DOHH2 (cell line): ENCODE measurements at regions not wholly inside any gene's neighbourhood (a gene's known extent, or its start where the extent isn't known, plus 50 kb on each side); places are given as distances from the start of the nearest gene placed in this dataset.

Source experiments
- EZH2phosphoT487 ChIP-seq: fragments of 200-600 bp; sonication (generic); IDR thresholded peaks from 2 replicates; pipeline ENCODE4 v1.6.1; 2017; ENCODE audit warnings: borderline replicate concordance, mild to moderate bottlenecking, antibody characterized with exemption, low read length, moderate library complexity, mixed read lengths
- TF ChIP-seq, protein P1 (sequence below): fragments of 200-600 bp; sonication (generic); IDR thresholded peaks from one replicate; pipeline ENCODE4 v1.5.1; 2014; ENCODE audit warnings: antibody characterized with exemption, mild to moderate bottlenecking, low read depth, low read length; ENCODE audit not compliant: poor library complexity, severe bottlenecking

- TF ChIP-seq, protein P1, sequence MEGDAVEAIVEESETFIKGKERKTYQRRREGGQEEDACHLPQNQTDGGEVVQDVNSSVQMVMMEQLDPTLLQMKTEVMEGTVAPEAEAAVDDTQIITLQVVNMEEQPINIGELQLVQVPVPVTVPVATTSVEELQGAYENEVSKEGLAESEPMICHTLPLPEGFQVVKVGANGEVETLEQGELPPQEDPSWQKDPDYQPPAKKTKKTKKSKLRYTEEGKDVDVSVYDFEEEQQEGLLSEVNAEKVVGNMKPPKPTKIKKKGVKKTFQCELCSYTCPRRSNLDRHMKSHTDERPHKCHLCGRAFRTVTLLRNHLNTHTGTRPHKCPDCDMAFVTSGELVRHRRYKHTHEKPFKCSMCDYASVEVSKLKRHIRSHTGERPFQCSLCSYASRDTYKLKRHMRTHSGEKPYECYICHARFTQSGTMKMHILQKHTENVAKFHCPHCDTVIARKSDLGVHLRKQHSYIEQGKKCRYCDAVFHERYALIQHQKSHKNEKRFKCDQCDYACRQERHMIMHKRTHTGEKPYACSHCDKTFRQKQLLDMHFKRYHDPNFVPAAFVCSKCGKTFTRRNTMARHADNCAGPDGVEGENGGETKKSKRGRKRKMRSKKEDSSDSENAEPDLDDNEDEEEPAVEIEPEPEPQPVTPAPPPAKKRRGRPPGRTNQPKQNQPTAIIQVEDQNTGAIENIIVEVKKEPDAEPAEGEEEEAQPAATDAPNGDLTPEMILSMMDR: no peak
- TF ChIP-seq EZH2phosphoT487: no peak
Observed at GRCh38 chr10:111151595-111152307, 74.9 kb downstream of the ADRA2A start.
